GM12874 (cell line): ENCODE measurements at regions not wholly inside any gene's neighbourhood (a gene's known extent, or its start where the extent isn't known, plus 50 kb on each side); places are given as distances from the start of the nearest gene placed in this dataset.

Experiments used
- TF ChIP-seq, protein P1 (sequence below): IDR thresholded peaks from 2 replicates; pipeline ENCODE4 v1.5.1; 2011; ENCODE audit warnings: low read depth, mild to moderate bottlenecking, control low read depth, low read length, moderate library complexity; ENCODE audit not compliant: insufficient read depth

DNA sequence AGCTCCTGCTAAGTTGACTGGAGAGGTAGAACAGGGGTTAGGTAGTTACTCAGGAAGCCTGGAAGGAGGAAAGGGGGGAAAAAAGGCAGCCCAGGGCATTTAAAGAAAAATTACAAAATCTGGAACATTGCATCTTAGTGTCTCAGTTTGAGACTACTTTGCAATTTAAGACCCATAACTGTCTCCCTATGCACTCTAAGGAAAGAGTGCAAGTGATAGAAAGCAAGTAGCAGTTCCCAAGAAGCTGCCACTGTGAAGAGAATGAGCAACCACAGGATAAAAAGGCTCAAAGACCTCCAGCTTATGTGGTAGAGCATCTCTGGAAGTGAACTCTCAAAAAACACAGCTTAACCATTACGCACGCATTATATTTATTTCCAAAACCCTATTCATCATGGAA lies 141.8 kb downstream of the SLCO4C1 start:
- TF ChIP-seq, protein P1, sequence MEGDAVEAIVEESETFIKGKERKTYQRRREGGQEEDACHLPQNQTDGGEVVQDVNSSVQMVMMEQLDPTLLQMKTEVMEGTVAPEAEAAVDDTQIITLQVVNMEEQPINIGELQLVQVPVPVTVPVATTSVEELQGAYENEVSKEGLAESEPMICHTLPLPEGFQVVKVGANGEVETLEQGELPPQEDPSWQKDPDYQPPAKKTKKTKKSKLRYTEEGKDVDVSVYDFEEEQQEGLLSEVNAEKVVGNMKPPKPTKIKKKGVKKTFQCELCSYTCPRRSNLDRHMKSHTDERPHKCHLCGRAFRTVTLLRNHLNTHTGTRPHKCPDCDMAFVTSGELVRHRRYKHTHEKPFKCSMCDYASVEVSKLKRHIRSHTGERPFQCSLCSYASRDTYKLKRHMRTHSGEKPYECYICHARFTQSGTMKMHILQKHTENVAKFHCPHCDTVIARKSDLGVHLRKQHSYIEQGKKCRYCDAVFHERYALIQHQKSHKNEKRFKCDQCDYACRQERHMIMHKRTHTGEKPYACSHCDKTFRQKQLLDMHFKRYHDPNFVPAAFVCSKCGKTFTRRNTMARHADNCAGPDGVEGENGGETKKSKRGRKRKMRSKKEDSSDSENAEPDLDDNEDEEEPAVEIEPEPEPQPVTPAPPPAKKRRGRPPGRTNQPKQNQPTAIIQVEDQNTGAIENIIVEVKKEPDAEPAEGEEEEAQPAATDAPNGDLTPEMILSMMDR, result no peak

DNA sequence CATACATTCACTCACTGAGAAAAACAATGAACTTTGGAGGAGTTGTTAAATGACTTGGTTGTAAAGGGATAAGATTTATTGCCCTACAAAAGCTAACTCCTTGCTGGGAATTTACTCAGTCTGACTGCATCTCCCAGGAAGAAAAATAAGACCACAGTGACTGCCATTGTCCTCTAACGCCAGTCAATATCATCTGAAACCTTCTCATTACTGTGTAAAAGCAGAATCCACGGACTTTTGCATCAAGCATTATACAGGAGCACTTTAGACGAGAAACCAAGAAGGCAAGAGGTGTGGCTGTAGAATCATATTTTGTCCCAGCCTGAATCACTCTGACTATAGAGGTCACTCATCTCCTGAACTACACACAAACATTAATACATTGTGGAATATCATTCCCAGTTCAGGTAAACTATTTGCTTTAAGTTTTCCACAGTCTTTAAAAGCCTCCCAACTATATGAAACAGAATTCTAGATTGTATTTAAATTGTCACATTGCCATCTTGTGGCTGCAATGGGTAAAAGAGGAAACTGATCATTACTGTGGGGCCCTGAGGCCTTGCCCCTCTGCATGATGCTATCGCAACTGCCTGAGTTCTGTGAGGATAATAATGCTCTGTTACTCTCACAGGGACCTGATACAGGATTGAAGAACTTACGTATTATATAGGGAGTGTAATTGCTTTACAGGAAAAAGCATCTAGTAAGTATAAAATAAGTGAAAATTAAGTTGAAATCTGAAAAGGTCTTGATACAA lies 142.9 kb downstream of the SLCO4C1 start:
- TF ChIP-seq, protein P1, result peak; percentile 43; the same call in 1 of the 2 replicates

DNA sequence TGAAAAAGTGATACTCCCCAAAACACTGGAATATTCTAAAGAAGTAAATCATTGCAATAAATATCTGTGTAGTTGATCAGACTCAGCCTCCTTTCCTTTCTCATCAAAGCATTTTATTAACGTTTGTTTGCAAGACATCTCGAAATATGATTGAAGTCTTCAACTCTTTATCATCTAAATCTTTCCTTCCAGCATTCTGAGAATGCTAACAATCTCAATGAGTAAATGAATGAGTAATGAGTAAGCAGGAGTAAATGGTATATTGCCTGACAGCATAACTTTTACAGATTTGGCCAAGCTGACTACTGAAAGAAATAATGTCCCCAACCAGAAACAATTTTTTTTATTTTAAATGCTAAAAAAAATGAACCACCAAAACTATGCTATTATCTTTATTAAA lies 157.1 kb downstream of the SLCO4C1 start:
- TF ChIP-seq, protein P1, result no peak

DNA sequence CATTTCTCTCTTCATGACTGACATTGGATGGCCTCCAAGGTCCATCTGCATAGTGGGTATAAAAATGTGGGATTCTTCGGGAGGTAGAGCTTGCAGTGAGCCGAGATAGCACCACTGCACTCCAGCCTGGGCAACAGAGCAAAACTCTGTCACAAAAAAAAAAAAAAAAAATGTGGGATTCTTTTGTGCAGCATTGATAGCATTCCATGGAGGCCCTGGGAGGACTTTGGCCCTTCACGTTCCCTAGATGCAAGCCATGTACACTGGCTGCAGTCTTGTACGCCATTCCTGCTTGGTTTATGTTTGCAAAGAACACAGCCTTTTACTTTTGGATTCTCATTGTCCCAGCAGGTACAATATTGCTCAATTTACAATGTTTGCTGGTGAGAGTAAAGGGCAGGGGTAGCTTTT lies 157.8 kb downstream of the SLCO4C1 start:
- TF ChIP-seq, protein P1, result no peak

DNA sequence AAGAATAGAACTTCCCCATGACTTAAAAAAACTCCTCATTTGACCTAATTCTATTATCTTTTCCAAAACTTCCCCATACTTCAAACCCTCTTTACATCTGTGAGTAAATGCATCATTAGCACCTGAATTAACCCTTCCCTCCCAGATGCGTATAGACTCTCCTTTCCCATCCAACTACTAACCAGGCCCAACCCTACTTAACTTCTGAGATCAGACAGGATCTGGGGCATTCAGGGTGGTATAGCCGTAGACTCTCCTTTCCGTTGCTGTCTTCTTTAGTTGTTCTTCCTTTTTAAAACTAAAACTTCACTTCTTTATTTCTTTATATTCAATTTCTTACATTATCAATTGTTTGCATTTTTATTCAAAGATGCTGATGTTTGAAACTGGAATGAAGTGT lies 165.2 kb downstream of the SLCO4C1 start:
- TF ChIP-seq, protein P1, result no peak

DNA sequence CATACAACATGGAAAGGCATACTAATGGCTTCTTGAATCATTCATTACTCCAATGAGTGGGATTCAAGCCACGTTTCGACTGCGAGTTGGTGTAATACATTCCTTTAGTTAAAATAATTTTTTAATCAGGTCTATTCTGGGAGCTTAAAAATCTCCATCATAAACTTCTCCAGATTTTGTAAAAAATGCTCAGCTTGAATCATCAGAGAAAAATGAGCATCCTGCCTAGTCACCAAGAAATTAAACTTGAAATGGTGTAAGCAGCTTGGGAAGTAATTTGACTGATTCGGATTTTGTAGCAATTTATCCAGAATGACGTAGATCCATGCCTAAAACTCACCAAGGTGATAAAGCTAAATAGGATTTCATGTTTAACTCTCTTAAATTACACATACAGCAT lies 165.7 kb downstream of the SLCO4C1 start:
- TF ChIP-seq, protein P1, result no peak

DNA sequence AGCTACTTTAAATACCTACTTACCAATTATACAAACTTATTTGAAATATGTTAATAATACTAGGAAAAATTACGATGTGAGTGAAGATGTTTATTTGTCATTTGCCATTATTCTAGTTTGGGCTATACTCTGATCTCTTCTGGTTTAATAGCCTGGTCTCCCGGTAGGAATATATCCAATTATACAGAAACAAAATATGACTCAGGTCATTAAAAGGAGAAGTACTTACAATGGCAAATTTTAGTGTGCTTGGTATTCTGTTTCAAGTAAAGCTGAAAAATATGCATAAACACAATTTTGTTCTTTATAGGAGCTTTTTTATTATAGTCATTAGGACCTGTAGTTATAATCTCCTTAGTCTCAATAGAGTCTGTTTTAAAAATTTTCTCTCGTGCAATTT lies 176.8 kb downstream of the SLCO4C1 start:
- TF ChIP-seq, protein P1, result no peak
